ENCODE measurements at regions not wholly inside any gene's neighbourhood (a gene's known extent, or its start where the extent isn't known, plus 50 kb on each side); places are given as distances from the start of the nearest gene placed in this dataset.

DNA sequence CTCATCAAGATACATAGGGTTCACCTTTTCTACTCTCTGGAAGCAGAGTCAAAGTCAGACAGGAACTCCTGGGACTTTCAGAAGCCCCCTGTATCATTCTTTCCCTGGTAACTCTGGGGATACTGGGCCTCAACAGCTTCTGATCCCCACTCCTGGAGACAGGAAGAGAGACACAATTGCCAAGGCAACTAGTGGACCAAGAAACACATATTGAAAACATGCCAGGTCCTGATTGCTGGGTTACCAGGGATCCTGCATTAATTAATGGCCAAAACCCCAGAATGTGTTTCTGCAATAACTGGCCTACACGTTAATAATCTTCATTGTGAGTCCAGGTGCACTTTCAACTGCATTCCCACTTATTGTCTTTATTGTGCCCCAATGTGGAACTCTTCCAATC lies 260.8 kb upstream of the POU2AF2 start:
- no peak for DNase-seq (ENCODE audit: low read depth)

GRCh38 chr11:110984147-110984546 lies 261.4 kb upstream of the POU2AF2 start:
- peak; percentile 65 for DNase-seq (ENCODE audit: low read depth)

GRCh38 chr11:110982214-110982613 lies 263.3 kb upstream of the POU2AF2 start:
- DNase-seq (ENCODE audit: low read depth) = no peak

DNA sequence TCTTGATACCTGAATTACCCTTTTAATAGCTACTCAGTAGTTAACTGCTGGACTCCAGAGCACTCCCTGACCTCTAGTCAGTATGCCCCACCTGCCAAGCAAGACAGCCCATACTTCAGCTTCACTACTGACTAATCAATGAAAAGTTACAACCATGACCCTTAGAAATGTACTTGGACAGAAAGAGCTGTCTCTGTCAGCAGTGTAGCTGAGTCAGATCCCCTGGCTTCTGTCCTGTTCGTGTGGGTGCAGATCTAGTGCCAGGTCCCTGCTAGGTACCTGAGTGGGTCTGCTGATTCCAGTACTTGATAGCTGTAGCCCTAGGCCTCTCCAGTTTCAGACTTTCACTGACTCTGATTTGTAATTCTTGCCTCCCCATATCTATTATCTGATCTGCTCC lies 265.8 kb upstream of the POU2AF2 start:
- DNase-seq (ENCODE audit: low read depth) = no peak

DNA sequence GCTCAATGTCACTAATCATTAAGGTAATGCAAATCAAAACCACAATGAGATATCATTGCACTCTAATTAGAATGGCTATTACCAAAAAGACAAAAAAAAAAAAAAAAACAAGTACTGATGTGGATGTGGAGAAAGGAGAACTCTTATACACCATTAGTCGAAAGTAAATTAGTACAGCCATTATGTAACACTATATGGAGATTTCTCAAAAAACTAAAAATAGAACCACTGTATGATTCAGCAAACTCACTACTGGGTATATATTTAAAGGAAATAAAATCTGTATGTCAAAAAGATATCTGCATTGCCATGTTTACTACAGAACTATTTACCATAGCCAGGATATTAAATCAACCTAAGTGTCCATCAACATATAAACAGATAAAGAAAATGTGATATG lies 265.4 kb upstream of the ARHGAP20 start:
- DNase-seq (ENCODE audit: low read depth) = no peak

GRCh38 chr11:110974731-110975130 lies 262.5 kb upstream of the ARHGAP20 start:
- DNase-seq (ENCODE audit: low read depth) = no peak

- DNase-seq (ENCODE audit: low read depth) = no peak
Observed at GRCh38 chr11:110973401-110973980, 261.3 kb upstream of the ARHGAP20 start.

DNA sequence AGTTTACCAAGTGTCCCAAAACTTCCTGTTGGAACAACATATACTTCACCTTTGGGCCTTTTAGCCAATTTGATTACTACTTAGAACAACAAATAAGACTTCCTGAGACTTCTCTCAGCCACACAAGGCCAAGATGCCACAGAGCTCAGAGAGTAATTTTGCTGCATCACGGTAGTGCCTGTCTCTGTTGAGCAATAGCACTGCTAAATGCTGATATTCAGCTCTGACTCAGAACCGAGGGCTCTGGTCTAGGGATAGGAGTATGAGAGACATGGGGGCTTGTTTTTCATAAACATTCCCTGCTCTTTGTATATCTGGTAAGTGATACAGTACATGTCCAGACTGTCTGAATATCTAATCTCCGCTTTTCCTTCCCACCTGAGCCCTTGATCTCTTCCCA lies 260.4 kb upstream of the ARHGAP20 start:
- peak; percentile 78 for DNase-seq (ENCODE audit: low read depth)

- no peak for DNase-seq (ENCODE audit: low read depth)
Observed at GRCh38 chr11:110972106-110972505, 259.9 kb upstream of the ARHGAP20 start.

DNA sequence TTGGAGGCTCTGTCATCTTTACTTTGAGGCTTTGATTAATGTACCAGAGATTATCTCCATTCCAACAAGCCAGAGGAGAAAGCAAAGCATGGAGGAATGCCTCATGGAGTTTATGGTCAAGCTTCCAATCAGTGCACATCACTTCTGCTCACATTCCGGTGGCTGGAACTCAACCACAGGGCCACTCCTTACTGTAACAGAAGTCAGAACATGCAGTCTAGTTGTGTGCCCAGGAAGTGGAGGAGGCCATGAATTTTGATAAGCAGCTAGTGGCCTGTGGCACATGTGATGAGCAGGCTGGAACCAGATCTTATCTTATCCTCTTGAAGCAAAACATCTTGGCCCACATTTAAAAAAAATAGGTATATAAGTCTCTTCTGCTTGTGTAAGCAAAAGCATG lies 258.9 kb upstream of the ARHGAP20 start:
- DNase-seq (ENCODE audit: low read depth) = peak; percentile 98

DNA sequence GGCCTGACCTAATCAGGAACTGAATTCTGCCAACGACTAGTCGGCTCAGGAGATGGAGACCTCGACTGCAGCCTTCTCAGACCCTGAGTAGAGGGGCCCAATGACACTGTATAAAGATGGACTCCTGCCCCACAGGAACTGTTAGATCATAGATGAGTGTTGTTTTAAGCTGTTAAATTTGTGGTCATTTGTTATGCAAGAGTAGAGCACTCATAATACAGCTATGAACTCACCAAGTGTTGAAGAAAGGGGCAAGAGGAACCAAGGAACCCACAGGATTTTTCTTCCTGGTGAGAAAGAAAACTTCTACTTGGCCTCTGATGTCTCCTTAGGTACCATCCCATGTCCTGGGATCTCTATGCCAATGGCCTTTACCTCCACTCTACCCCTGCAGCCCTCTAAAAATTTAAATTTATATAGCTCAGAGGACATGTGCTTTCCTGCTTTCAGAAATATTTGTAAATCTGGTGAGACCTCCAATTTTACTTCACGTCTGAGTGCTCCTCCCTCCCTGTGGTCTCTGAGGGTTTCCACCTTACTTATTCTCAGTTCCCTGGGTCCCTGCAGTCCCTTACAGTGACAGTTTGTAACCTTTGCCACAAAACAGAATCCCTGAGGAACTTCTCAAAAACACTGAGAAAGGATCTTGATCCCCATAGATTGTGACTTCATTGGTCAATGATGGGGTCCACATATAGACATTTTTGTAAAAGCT lies 256.3 kb upstream of the ARHGAP20 start:
- no peak for DNase-seq (ENCODE audit: low read depth)

DNA sequence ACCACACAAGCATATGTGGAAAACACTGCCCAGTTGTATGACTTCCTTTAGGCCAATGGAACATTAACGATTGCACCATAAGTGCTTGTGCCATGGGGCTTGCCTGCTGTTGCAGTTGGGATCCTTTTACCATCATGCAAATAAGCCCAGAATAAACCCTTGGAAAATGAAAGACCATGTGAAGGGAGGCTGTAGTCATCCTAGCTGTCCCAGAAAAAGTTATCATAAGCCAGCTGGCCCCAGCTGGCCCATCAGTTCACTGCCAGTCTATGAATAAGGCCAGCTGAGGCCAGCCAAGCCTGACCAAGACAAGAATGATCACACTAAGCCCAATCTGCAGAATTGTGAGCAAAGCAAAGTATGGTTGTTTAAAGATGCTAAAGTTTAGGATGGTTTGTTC lies 253.9 kb upstream of the ARHGAP20 start:
- peak; percentile 83 for DNase-seq (ENCODE audit: low read depth)

GRCh38 chr11:110962921-110963320 lies 250.7 kb upstream of the ARHGAP20 start:
- DNase-seq (ENCODE audit: low read depth) = no peak

GRCh38 chr11:110960167-110960566 lies 247.9 kb upstream of the ARHGAP20 start:
- no peak for DNase-seq (ENCODE audit: low read depth)

- no peak for DNase-seq (ENCODE audit: low read depth)
Observed at GRCh38 chr11:110958216-110958615, 246.0 kb upstream of the ARHGAP20 start.

DNA sequence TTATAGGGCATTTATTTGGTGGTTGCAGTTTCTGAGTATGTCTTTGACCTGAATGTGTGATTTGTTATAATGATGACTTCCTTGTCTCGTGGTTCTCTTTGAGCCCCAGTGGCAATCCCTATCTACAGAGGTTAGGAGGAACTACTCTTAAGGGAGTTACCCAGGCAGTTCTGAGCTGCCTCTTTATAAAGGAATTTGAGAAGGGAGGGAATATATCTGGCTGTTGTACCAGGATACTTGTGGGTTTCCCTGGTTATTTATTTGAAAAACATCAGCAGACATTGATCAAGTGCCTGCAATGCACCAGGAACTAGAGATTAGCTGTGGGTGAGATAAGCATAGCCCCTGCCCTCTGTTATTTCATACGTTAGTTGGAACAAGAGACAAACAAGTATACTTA lies 243.5 kb upstream of the ARHGAP20 start:
- no peak for DNase-seq (ENCODE audit: low read depth)

GRCh38 chr11:110951950-110952503 lies 239.8 kb upstream of the ARHGAP20 start:
- DNase-seq (ENCODE audit: low read depth) = no peak

GRCh38 chr11:110951037-110951949 lies 239.1 kb upstream of the ARHGAP20 start:
- peak; percentile 48 for DNase-seq (ENCODE audit: low read depth)

DNA sequence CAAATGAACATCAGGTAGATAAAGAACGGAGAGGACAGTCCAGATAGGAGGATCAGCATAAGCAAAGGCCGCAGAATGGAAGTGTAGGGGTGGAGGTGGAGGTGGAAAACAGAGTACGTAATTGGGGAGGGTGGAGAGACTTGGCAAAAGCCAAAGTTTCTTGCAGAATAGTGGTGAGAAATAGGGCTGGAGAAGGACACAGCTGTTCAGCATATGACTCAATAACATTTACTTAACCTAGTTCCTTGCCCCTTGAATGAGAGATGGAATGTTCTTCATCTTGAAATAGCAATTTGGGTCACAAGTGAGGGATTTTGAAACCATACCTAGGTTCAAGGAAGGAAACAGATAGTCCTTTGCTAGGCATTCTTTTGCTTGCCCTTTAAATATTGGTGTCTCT lies 235.9 kb upstream of the ARHGAP20 start:
- DNase-seq (ENCODE audit: low read depth) = peak; percentile 37

DNA sequence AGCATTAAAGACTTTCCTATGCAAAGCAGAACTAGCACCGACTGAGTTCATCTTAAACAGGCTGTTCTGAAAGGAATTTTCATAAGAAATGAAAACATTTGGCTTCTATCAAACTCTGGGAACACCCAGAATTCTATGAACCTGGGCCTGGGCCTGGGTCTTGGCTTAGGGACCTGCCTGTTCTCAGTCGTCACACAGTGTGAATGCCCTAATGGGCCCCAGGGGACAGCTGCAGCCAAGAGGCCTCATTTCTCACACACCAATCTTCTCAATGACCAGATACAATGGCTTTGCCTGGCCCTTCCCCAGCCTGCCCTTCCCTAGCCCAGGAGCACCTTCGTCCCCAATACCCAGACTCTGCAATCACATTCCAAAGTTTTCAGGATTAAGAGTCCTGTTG lies 234.9 kb upstream of the ARHGAP20 start:
- DNase-seq (ENCODE audit: low read depth) = no peak

DNA sequence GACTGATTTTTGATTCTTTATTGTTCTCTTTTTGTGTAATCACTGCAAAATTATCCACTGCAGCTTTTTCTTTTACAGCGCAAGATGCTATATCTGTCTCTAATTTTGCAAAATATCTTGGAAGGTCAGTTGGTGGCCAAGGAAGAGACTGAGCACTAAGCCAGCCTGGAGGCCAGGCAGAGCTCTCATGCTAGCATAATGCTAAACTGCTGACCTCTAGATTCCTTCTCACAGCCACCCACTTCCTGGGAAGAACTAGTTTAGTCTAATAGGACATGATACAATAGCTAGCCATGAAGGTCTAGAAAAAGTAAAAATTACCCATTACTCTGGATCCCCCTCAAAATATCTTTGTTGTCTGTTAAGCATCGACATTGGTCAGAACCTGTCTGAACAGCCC lies 227.2 kb upstream of the ARHGAP20 start:
- no peak for DNase-seq (ENCODE audit: low read depth)

All from myocyte (in vitro differentiated cells).